ENCODE measurements at regions not wholly inside any gene's neighbourhood (a gene's known extent, or its start where the extent isn't known, plus 50 kb on each side); places are given as distances from the start of the nearest gene placed in this dataset.

DNA sequence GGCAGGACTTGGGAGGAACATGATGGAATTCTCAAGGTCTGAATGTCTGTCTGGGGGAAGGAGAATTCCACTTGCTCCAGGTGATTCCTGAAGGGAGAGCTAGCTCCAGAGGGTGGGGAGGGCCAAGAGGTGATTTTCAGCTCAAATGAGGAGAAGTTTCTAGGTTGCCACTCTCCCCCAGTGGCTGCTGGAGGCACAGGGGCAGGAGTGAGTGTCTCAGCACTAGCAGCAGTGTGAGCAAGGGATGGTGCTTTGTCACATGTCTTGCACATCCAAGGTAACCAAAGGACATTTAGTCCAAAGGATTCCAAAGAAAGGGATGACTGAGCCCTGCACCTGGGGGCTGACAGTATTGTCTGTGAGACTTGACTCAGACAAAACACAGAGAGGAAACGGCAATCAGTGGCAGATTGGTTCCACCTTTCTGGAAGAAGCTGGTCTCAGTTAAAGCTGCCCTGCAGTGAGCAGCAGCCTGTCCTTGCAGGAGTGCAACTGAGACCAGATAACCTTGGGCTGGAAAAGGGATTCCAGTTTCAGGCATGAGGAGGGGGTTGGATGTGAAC, 51.2 kb upstream of the PCBD1 start:
- DNase-seq (ENCODE audit: low read depth in 2 of 2), result no peak

DNA sequence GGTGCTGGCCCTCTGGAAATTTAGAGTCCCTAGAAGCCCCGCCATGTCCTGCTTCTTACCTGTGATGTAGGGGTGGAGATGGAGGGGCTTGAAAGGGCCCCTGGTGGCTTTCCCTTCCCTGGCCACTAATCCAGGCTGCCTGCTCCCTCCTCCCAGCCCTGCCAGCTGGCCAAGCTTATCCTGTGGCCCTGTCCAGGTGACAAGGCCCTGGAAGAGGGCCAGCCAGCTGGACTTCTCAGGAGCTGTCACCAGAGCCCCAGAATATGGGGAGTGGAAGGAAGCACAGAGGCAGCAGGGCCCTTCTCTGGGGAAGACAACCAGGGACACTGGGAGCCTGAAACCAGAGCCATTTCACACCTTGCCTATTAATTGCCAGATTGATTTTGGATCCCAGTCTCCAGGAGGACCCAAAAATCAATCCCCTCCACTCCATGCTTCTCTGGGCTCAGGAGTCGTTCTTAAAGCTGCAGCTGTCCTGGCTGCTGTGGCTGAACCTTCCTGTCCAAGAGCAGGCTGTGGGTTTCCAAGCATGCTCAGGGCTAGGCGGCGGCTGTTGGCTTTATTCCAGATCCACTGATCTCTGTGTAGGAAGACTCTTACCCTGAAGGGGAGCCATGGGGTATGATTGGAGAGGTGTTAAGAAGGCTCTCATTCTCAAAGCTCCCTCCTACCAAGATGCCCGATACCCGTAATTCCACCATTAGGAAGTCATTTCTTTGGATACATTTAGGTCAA, 52.6 kb upstream of the PCBD1 start:
- no peak for DNase-seq (ENCODE audit: low read depth in 2 of 2)

DNA sequence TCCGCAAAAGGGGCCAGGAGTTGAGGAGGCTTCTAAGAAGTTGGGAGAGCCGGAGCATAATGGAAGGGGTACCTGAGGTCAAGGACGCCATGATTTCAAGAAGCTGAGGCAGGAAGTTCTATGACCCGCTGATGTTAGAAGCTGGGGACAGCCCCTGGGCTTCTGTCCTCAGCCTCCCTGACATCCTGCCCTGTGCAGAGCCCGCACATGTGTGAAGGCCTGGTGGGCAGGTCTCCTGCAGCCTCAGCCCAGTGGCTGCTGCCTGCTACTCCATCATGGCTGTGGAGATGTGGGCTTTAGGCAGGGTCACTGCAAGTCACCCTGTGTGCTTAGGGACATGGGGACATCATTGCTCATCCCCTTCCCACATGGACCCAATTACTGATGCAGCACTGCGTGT, 53.8 kb upstream of the PCBD1 start:
- no peak for DNase-seq (ENCODE audit: low read depth in 2 of 2)

- DNase-seq (ENCODE audit: low read depth in 2 of 2), result no peak
These were observed 54.4 kb upstream of the PCBD1 start for GRCh38 chr10:70942725-70943124.

GRCh38 chr10:70943249-70943648, 54.9 kb upstream of the PCBD1 start:
- no peak for DNase-seq (ENCODE audit: low read depth in 2 of 2)

- no peak for DNase-seq (ENCODE audit: low read depth in 2 of 2)
These were observed 55.6 kb upstream of the PCBD1 start for GRCh38 chr10:70943841-70944466.

GRCh38 chr10:70950037-70950436, 61.7 kb upstream of the PCBD1 start:
- no peak for DNase-seq (ENCODE audit: low read depth in 2 of 2)

DNA sequence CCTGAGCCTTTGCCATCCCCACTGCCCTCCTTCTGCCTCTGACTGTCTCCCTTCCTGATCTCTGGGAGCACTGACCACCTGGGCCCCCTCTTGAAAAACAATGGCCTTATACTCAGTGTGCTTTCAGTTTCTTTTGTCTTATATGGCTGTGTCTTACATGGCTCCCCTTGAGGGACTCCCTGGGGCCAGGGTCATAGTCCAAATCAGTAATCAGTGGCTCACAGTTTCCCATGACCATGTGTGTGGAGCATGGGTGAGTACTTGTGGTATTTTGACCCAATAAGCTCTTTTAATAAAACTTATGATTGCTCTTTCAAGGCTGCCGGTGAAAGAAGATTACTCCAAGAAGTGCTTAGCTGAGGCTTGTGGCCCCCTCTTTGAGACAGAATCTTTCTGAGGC, 62.4 kb upstream of the PCBD1 start:
- no peak for DNase-seq (ENCODE audit: low read depth in 2 of 2)

GRCh38 chr10:70952401-70952800, 64.0 kb upstream of the PCBD1 start:
- no peak for DNase-seq (ENCODE audit: low read depth in 2 of 2)

GRCh38 chr10:70952921-70953320, 64.6 kb upstream of the PCBD1 start:
- DNase-seq (ENCODE audit: low read depth in 2 of 2), result no peak

- DNase-seq (ENCODE audit: low read depth in 2 of 2), result no peak
These were observed 66.2 kb upstream of the PCBD1 start for GRCh38 chr10:70954381-70955176.

- no peak for DNase-seq (ENCODE audit: low read depth in 2 of 2)
These were observed 67.8 kb upstream of the PCBD1 start for GRCh38 chr10:70956029-70956759.

- no peak for DNase-seq (ENCODE audit: low read depth in 2 of 2)
These were observed 70.0 kb upstream of the PCBD1 start for GRCh38 chr10:70958396-70958795.

GRCh38 chr10:70960316-70960715, 72.0 kb upstream of the PCBD1 start:
- no peak for DNase-seq (ENCODE audit: low read depth in 2 of 2)

- DNase-seq (ENCODE audit: low read depth in 2 of 2), result no peak
These were observed 72.6 kb upstream of the PCBD1 start for GRCh38 chr10:70960783-70961570.

- no peak for DNase-seq (ENCODE audit: low read depth in 2 of 2)
These were observed 74.3 kb upstream of the PCBD1 start for GRCh38 chr10:70962686-70963085.

DNA sequence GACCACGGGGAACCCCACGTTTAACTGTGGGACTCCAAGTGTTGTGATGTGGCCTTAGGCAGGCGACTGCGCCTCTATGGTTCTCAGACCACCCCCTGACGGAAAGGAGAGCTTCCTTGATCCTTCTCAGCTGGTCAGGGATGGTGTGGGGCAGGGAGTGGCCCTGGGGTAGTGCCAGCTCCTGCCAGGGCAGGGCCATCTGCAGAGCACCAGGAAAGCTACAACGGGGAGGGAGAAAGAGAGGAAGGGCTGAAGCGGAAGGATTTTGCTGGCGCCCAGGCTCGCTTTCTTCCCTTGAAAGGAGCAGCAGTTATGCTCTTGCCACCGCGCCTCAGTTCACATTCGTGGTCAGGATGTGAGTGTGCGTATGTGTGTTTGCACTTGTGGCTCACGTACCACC, 74.9 kb upstream of the PCBD1 start:
- no peak for DNase-seq (ENCODE audit: low read depth in 2 of 2)

GRCh38 chr10:70964245-70964644, 75.9 kb upstream of the PCBD1 start:
- DNase-seq (ENCODE audit: low read depth in 2 of 2), result no peak

DNA sequence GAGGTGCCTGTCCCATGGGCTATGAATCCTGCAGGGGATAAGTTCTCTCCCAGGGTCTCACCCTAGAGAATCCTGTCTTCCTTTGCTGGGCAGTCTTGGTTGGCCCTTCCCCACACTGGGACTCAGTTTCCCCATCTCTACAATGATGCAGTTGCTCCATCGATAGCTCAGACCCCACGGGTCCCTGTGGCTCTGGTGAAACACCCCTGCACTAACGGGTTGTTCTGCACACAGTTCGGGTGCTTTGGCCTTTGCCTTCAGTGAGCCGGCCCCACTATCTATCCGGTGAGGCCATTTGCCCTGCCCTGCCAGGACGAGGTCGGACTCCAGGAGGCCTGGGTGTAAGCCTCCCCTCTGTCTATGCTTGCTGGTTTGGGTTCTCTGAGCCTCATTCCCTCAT, 76.5 kb upstream of the PCBD1 start:
- no peak for DNase-seq (ENCODE audit: low read depth in 2 of 2)

DNA sequence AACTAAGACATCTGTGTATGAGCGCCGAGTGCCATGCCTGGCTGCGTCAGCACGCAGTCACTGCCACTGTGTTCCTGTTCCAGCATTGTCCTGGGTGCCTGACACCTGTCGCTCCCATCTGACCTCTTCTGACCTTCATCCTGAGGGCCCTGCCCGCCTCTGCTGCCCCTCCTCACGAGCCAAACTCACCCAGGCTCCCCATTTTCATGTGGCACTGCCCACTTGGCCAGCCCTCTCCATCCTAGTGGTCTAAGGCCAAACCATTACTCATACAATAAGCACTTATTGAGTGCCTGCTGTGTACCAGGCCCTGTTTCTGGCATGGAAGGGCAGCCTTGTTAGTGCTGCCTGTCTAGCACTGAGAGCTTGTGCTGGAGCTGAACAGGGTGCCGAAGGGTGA, 77.2 kb upstream of the PCBD1 start:
- no peak for DNase-seq (ENCODE audit: low read depth in 2 of 2)
